HAP-1 (cell line): ENCODE measurements at regions not wholly inside any gene's neighbourhood (a gene's known extent, or its start where the extent isn't known, plus 50 kb on each side); places are given as distances from the start of the nearest gene placed in this dataset.

Source experiments
- DNase-seq, 2 experiments: peaks; one replicate each; pipeline ENCODE4 v3.0.0-alpha.2; 2016 to 2020; ENCODE audit warnings: low spot score in 2 of 2
- H3K27me3 ChIP-seq: fragments of 250-450 bp; sonication (Bioruptor Pico); 2 replicates; pipeline ENCODE4 v1.5.1; 2020; ENCODE audit warnings: low read depth, mild to moderate bottlenecking, moderate library complexity
- H3K36me3 ChIP-seq: fragments of 250-450 bp; sonication (Bioruptor Pico); replicated peaks from 2 replicates; pipeline ENCODE4 v1.5.1; 2020; ENCODE audit warnings: mild to moderate bottlenecking
- H3K4me1 ChIP-seq: fragments of 250-450 bp; sonication (Bioruptor Pico); 2 replicates; pipeline ENCODE4 v1.5.1; 2020; ENCODE audit warnings: mild to moderate bottlenecking
- H3K4me3 ChIP-seq: fragments of 250-450 bp; sonication (Bioruptor Pico); 2 replicates; pipeline ENCODE4 v1.5.1; 2020; ENCODE audit warnings: mild to moderate bottlenecking, moderate library complexity
- H3K9me3 ChIP-seq: fragments of 250-450 bp; sonication (Bioruptor Pico); 2 replicates; pipeline ENCODE4 v1.5.1; 2020; ENCODE audit warnings: mild to moderate bottlenecking, moderate library complexity
- in situ Hi-C: fragments of 300-500 bp; cut with MboI; formaldehyde crosslinking; loops from 3 replicates; pipeline ENCODE4 v1.14.3; 2020; ENCODE audit warnings: low sequenced_read_pairs, inconsistent platforms, mixed read lengths

DNA sequence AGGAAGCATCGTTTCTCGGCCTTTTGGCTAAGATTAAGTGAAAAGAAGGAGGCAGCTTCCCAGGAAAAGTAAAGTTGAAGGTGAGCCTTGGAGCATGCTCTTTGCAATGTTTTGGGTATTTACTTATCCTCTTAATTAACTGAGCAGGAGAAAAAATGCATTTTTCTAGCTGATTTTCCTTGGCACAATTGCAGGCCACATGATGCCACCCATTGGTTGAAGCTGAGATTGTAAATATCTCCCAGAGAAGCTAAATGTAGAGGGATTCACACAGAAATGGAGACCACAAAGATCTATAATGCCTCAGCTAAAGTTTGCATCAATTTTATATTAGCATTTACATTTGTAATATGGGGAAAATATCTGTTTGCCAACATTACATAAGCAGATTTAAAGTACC, 294.1 kb downstream of the KCNS3 start:
- Histone ChIP-seq H3K36me3 (no peaks in the 10 kb centered on the region), H3K27me3 (no peaks in the 10 kb centered on the region), H3K9me3 (no peaks in the 10 kb centered on the region), H3K4me1 (no peaks in the 10 kb centered on the region), H3K4me3 (no peak overlapping the region)
- DNase-seq = no peak
- in situ Hi-C loops = loop anchor here (25.0 kb wide), 1 partner anchor 310 kb away; no protein-coding TSS in a partner anchor

- Histone ChIP-seq H3K4me3 (no peak overlapping the region), H3K27me3 (no peaks in the 10 kb centered on the region), H3K36me3 (no peaks in the 10 kb centered on the region), H3K4me1 (no peaks in the 10 kb centered on the region), H3K9me3 (no peaks in the 10 kb centered on the region)
- in situ Hi-C loops = loop anchor here (25.0 kb wide), 1 partner anchor 309 kb away; no protein-coding TSS in a partner anchor
- DNase-seq = no peak
Observed at GRCh38 chr2:18171191-18172139, 293.0 kb downstream of the KCNS3 start.

GRCh38 chr2:18170642-18171041, 292.2 kb downstream of the KCNS3 start:
- no peaks in the 10 kb centered on the region for H3K4me1 ChIP-seq
- H3K4me3 ChIP-seq = no peak overlapping the region
- H3K36me3 ChIP-seq = no peaks in the 10 kb centered on the region
- DNase-seq = no peak
- in situ Hi-C loops = loop anchor here (25.0 kb wide), 1 partner anchor 308 kb away; no protein-coding TSS in a partner anchor
- no peaks in the 10 kb centered on the region for H3K27me3 ChIP-seq
- H3K9me3 ChIP-seq = no peaks in the 10 kb centered on the region

DNA sequence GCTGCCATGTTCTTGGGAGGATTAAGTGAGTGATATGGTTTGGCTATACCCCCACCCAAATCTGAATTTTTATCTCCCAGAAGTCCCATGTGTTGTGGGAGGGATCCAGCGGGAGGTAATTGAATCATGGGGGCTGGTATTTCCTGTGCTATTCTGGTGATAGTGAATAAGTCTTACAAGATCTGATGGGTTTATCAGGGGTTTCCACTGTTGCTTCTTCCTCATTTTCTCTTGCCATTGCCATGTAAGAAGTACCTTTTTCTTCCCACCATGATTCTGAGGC, 291.4 kb downstream of the KCNS3 start:
- Histone ChIP-seq H3K4me1 (no peaks in the 10 kb centered on the region), H3K4me3 (no peak overlapping the region), H3K9me3 (no peaks in the 10 kb centered on the region), H3K27me3 (no peaks in the 10 kb centered on the region), H3K36me3 (no peaks in the 10 kb centered on the region)
- DNase-seq = no peak
- in situ Hi-C loops = loop anchor here (25.0 kb wide), 1 partner anchor 308 kb away; no protein-coding TSS in a partner anchor

GRCh38 chr2:18169121-18169892, 290.8 kb downstream of the KCNS3 start:
- no peaks in the 10 kb centered on the region for H3K27me3 ChIP-seq
- H3K4me3 ChIP-seq = no peak overlapping the region
- H3K9me3 ChIP-seq = no peaks in the 10 kb centered on the region
- DNase-seq = no peak
- H3K4me1 ChIP-seq = no peaks in the 10 kb centered on the region
- in situ Hi-C loops = loop anchor here (25.0 kb wide), 1 partner anchor 307 kb away; no protein-coding TSS in a partner anchor
- H3K36me3 ChIP-seq = no peaks in the 10 kb centered on the region

DNA sequence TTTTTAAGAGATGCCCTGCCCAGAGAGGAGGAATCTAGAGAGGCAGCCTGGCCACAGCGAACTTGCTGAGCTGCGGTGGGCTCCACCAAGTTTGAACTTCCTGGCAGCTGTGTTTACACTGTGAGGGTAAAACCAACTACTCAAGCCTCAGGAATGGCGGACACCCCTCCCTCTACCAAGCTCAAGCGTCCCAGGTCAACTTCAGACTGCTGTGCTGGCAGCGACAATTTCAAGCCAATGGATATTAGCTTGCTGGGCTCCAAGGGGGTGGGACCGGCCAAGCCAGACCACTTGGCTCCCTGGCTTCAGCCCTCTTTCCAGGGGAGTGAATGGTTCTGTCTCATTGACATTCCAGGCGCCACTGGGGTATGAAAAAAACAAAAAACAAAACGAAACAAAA, 289.4 kb downstream of the KCNS3 start:
- H3K36me3 ChIP-seq = no peaks in the 10 kb centered on the region
- H3K9me3 ChIP-seq = no peaks in the 10 kb centered on the region
- H3K27me3 ChIP-seq = no peaks in the 10 kb centered on the region
- H3K4me1 ChIP-seq = no peaks in the 10 kb centered on the region
- H3K4me3 ChIP-seq = no peak overlapping the region
- in situ Hi-C loops = loop anchor here (25.0 kb wide), 1 partner anchor 306 kb away; no protein-coding TSS in a partner anchor
- DNase-seq = no peak

DNA sequence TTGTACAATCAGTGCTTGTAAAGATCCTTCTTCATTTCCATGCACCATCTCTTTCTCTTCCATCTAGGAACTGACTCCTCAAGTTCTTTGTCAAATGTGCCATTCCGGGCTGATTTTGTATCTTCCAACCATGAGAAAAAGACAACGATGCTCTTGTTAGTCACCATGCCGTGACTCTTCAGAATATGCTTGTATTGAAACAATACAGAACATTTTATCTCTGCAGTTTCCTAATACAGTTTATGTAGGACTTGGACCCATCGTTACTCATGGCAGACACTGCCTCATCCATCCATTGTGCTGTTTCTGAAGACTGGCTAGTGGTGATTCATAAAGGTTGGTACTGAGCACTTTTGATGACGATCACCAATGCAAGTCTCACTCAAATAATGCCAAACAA, 283.2 kb downstream of the KCNS3 start:
- Histone ChIP-seq H3K4me3 (no peak overlapping the region), H3K36me3 (no peaks in the 10 kb centered on the region), H3K4me1 (no peaks in the 10 kb centered on the region), H3K27me3 (no peaks in the 10 kb centered on the region), H3K9me3 (no peaks in the 10 kb centered on the region)
- DNase-seq = no peak
- in situ Hi-C loops = loop anchor here (25.0 kb wide), 1 partner anchor 299 kb away; no protein-coding TSS in a partner anchor

DNA sequence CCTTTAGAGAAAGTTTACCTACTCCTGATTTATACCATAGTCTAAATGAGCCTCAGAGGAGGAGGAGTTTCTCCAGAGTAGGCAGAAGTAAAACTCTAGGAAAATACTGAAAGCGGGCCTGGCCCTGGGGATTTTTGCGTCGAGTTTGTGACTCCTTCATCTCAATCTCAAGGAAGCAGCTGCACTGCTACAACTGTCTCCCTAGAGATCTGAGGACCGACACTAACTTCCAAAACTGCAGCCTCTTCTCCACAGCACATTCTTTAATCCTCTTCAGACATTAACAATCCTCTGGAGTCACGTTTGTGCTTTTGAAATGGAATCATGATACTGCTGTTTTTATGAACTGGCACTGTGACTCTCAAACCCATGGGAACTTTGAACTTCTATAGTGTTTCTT, 281.4 kb downstream of the KCNS3 start:
- no peak overlapping the region for H3K4me3 ChIP-seq
- H3K4me1 ChIP-seq = no peaks in the 10 kb centered on the region
- in situ Hi-C loops = loop anchor here (25.0 kb wide), 1 partner anchor 298 kb away; no protein-coding TSS in a partner anchor
- H3K27me3 ChIP-seq = no peaks in the 10 kb centered on the region
- no peak for DNase-seq
- H3K9me3 ChIP-seq = no peaks in the 10 kb centered on the region
- no peaks in the 10 kb centered on the region for H3K36me3 ChIP-seq

- no peaks in the 10 kb centered on the region for H3K27me3 ChIP-seq
- H3K36me3 ChIP-seq = no peaks in the 10 kb centered on the region
- H3K4me1 ChIP-seq = no peaks in the 10 kb centered on the region
- H3K4me3 ChIP-seq = no peak overlapping the region
- in situ Hi-C loops = loop anchor here (25.0 kb wide), 1 partner anchor 294 kb away; no protein-coding TSS in a partner anchor
- H3K9me3 ChIP-seq = no peaks in the 10 kb centered on the region
- no peak for DNase-seq
Observed at GRCh38 chr2:18156421-18156820, 278.0 kb downstream of the KCNS3 start.

DNA sequence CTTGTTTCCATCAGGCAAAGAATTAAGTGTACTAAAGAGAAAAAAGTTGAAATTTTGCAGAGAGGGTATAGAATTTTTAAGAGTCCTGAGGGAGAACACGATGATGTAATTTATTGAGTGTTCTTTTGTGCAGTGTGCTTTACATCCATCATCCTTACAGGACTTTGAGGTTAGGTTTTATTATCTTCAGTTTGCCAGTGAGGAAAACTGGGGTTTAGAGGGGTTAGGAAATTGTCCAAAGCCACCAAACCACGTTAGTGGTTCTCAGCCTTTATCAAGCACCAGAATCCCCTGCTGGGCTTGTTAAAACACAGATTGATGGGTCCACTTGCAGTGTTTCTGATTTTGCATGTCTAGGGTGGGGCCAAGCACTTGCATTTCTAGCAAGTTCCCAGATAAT, 277.5 kb downstream of the KCNS3 start:
- Histone ChIP-seq H3K9me3 (no peaks in the 10 kb centered on the region), H3K4me3 (no peak overlapping the region), H3K4me1 (no peaks in the 10 kb centered on the region), H3K36me3 (no peaks in the 10 kb centered on the region), H3K27me3 (no peaks in the 10 kb centered on the region)
- DNase-seq = no peak
- in situ Hi-C loops = loop anchor here (25.0 kb wide), 1 partner anchor 294 kb away; no protein-coding TSS in a partner anchor

DNA sequence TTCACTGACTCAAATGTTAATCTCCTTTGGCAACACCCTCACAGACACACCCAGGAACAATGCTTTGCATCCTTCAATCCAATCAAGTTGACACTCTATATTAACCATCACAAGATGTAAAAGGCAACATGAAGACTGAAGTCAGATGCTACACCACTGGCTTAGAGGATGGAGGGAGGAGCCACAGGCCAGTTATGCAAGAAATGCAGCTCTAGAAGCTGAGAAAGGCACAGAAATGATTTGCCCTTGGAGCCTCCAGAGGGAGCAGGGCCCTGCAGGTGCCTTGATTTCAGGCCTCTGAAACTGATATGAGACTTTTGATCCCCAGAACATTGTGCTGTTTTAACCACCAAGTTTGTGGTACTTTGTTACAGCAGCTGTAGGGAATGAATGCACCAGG, 276.3 kb downstream of the KCNS3 start:
- no peaks in the 10 kb centered on the region for H3K36me3 ChIP-seq
- in situ Hi-C loops = loop anchor here (25.0 kb wide), 1 partner anchor 293 kb away; no protein-coding TSS in a partner anchor
- H3K27me3 ChIP-seq = no peaks in the 10 kb centered on the region
- DNase-seq = no peak
- H3K4me1 ChIP-seq = no peaks in the 10 kb centered on the region
- H3K9me3 ChIP-seq = no peaks in the 10 kb centered on the region
- no peak overlapping the region for H3K4me3 ChIP-seq

GRCh38 chr2:18154259-18154658, 275.8 kb downstream of the KCNS3 start:
- H3K36me3 ChIP-seq = no peaks in the 10 kb centered on the region
- no peaks in the 10 kb centered on the region for H3K4me1 ChIP-seq
- H3K4me3 ChIP-seq = no peak overlapping the region
- H3K9me3 ChIP-seq = no peaks in the 10 kb centered on the region
- in situ Hi-C loops = loop anchor here (25.0 kb wide), 1 partner anchor 292 kb away; no protein-coding TSS in a partner anchor
- no peaks in the 10 kb centered on the region for H3K27me3 ChIP-seq
- DNase-seq = no peak

DNA sequence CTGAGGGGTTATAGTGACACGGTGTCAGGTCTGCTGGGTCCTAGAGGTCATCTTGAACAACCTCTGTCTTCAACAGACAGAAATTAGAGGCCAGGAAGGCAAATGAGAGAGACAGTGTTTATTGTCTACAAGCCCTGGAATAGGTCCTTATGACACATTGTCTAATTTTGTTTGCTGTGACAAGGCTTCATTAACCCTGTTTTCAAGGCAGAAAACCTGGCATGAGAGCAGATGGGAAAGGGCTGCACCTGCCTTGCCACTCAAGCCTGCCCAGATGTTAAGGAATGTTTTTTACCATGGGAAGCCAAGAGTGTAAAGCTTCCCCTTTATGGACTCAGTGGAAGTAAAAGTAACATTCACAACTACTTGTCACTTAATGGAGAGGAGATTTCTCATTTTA, 275.3 kb downstream of the KCNS3 start:
- DNase-seq = no peak
- Histone ChIP-seq H3K36me3 (no peaks in the 10 kb centered on the region), H3K4me3 (no peak overlapping the region), H3K27me3 (no peaks in the 10 kb centered on the region), H3K9me3 (no peaks in the 10 kb centered on the region), H3K4me1 (no peaks in the 10 kb centered on the region)
- in situ Hi-C loops = loop anchor here (25.0 kb wide), 1 partner anchor 291 kb away; no protein-coding TSS in a partner anchor
